ENCODE measurements at regions not wholly inside any gene's neighbourhood (a gene's known extent, or its start where the extent isn't known, plus 50 kb on each side); places are given as distances from the start of the nearest gene placed in this dataset.

GRCh38 chr13:84847107-84847506 lies 952.1 kb downstream of the SLITRK6 start:
- no peak for TF ChIP-seq CTCF (conservative IDR thresholded peaks at IDR 0.05 in 1 of 2, IDR thresholded peaks at IDR 0.05 in 1 of 2; ENCODE audit: low read depth in 1 of 2, low read length in 2 of 2)
- TF ChIP-seq EZH2 (IDR thresholded peaks at IDR 0.05; ENCODE audit: low read length, missing control alignments) = no peak
